HG03097 (cell line): ENCODE measurements at regions not wholly inside any gene's neighbourhood (a gene's known extent, or its start where the extent isn't known, plus 50 kb on each side); places are given as distances from the start of the nearest gene placed in this dataset.

Experiments
- ATAC-seq: cut with Tn5 transposase; IDR thresholded peaks from one replicate; pipeline ENCODE4 v1.9.1; 2021; ENCODE audit not compliant: unreplicated experiment, low FRiP score

DNA sequence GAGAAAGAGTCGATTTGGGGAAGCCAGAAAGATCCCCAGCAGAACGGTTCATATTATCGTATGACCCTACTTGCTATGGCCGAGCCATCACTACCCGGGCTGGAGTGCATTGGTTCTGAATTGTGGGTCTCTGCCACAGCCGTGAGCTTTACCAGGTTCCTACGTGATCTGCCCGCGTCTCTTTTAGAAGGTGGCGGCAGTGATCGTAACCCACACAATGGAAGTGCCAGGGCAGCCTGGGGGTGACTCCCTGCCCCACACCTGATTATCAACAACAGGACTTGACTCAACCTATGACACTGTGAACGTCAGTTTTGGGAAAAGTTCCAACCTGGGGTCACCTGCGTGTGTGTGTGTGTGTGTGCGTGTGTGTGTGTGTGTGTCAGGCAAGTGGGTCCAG is 90.8 kb downstream of the SHOX start:
- no peak for ATAC-seq

DNA sequence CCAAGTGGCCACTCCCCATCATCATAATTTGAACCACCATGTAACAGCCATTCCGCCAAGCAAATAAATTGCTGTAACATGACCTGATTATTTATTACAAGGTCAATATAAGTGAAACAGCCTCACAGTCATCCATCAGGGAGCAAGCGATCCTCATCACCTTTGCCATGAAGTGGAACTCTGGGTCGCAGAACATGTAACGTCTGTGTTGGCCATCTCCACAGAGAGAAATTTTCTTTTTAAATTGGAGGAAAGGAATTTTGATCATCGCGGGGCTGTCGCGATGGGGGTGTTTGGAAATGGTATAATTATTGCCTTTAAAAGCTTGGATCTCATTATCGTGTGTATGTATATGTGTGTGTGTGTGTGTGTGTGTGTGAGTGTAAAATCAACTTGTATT is 90.2 kb downstream of the SHOX start:
- no peak for ATAC-seq

DNA sequence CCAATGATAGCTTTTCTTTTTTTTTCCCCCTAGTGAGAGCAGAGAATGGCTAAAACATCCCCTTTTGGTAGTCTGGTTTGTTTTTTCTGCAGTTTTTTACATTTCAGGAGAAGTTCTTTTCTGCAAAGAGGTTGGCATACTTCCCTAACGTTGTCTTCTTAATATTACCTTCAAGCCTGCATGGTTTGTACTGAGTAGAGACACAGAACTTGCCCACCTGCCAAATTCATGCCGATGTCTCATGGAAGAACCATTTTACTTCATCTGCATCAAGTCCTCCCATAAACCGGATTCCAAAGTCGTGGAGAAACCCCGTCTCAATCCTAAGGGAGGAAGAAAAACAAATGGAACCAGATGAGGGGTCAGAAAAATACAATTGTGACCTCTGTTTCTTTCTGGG is 89.7 kb downstream of the SHOX start:
- ATAC-seq: no peak

DNA sequence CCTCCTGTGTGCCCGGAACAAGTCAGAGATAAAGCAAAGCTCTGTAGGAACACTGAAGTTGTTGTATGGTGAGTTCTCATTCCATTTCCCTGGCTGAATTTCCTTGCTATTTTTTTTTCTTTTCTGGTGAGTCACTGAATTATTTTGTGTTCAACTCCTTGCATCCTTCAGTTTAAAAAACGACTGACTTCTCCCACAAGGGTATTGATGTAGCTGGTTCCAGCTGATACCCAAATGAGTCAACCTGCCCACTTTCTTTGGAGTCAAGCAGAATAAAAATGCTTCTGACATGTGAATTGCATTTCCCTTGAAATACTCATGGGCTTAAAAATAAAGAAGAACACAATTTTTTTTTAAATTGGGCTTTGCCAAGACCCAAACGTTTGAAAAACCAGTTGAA is 85.5 kb downstream of the SHOX start:
- ATAC-seq: no peak

DNA sequence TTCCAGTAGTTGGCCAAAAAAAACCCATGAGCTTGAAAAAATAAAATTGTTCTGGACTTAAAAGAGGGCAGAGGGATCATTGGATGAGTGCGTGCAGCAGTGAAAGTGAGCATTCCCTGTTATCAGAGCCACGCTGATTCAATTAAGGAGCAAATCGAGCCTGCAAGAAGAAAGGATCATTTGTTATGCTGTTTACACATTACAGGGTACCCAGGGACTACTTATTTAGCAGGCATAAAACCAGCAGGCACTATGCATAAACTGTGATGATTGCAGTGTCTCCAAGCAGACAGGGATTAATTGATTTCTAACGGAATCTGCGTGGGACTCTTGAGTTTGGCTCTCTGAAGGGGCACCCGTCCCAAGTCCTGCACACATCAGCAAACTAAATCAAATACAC is 83.5 kb downstream of the SHOX start:
- no peak for ATAC-seq
